HG03045 (cell line): ENCODE measurements at regions not wholly inside any gene's neighbourhood (a gene's known extent, or its start where the extent isn't known, plus 50 kb on each side); places are given as distances from the start of the nearest gene placed in this dataset.
"Not testable (repeated sequence)": the region's sequence is repeated elsewhere in the genome, so short reads cannot be mapped to it uniquely, and the experiment has no call there.

Source experiments
- ATAC-seq: cut with Tn5 transposase; IDR thresholded peaks from one replicate; pipeline ENCODE4 v1.9.1; 2021; ENCODE audit warnings: mild to moderate bottlenecking, moderate library complexity; ENCODE audit not compliant: unreplicated experiment

DNA sequence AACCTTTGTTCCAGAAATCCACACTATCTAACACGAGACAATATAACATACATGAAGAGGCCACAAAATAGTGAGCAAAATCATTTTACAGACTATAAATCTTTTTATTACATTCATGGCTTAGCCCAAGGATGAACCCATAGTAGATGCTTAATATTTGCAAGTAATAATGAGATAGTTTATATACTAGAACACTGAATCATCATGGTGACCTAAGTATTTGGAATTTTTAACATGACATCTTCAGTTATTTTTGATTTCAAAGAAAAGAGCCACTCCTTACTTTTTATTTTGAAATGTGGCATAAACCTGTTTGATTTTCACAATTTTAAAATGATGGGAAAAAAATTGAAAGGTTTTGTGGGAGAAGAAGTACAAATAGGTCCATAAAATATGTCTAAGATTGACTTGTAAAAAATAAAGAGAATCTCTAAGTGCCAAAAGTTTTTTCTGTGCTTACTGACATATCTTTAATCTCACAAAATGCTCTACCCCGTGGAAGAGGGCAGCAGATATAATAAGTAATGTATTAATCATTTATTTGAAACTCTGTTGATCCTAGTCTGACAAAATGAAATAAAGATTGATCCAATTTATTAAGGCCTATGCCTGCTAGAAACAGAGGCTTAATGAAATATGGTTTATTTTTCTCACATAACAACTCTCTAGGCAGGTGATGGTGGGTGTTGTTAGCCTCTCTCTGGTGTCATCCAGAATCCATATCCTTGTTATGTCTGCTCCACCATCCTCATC, 224.5 kb upstream of the CENPE start:
- ATAC-seq = no peak

- no peak for ATAC-seq
Observed at GRCh38 chr4:103415801-103416200, 217.7 kb upstream of the CENPE start.

- ATAC-seq = not testable (repeated sequence)
Observed at GRCh38 chr4:103412646-103413045, 214.5 kb upstream of the CENPE start.

GRCh38 chr4:103410386-103410785, 212.2 kb upstream of the CENPE start:
- no peak for ATAC-seq

DNA sequence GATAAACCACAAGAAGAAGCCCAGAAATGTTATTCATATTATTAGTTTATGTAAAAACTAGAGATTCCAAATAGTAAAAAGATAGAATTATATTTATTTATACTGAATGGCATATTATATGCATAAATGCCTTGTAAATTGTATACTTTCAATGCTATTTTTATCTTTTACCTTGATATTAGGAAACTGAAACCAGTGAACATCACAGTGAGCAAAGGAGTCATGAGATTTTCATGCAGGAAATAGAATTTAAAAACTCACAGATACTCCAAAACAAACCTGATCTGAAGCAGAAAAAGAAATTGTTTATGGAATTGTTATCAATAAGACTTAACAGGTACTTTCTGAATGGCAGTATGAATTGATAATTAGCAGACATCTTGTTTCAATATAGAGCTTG, 207.3 kb upstream of the CENPE start:
- ATAC-seq = no peak

- no peak for ATAC-seq
Observed at GRCh38 chr4:103403619-103404018, 205.5 kb upstream of the CENPE start.

DNA sequence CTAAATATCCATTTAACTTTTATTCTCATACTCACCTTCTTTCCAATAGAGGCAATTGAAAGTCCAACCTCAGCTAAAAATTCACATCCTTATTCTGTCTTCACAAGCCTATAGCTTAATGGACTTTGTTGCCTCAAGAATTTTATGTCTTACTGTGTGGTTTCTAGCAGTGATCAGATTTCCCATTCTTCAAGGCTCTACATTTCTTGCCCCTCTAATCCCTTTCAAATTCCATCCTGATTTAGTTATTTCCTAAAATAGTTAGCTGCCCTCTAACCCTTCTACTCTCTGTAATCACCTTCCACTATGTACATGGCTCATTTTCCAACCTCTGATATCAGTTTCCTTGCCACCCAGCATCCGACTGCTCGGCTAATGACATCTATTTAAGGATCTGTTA, 204.1 kb upstream of the CENPE start:
- ATAC-seq = no peak

DNA sequence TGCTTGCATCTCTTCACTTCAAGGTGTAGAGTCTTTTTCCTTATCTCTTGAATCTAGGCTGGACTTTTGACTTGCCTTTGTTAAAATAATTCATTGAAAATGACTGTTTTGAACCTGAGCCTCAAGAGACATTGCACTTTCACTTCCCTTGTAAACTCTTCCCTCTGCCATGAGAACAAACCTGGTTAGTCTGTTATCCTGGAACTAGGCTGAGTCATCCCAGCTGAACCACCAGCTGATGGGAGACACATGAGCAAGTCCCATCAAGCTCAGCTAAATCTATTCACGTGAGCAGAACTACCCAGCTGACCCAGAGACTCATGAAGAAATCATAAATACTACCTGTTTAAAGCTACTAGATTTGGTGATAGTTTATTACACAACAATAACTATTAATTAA, 202.3 kb upstream of the CENPE start:
- ATAC-seq = no peak

GRCh38 chr4:103397541-103397940, 199.4 kb upstream of the CENPE start:
- no peak for ATAC-seq

GRCh38 chr4:103387508-103388011, 189.4 kb upstream of the CENPE start:
- ATAC-seq = not testable (repeated sequence)

GRCh38 chr4:103385565-103385964, 187.4 kb upstream of the CENPE start:
- ATAC-seq = not testable (repeated sequence)

DNA sequence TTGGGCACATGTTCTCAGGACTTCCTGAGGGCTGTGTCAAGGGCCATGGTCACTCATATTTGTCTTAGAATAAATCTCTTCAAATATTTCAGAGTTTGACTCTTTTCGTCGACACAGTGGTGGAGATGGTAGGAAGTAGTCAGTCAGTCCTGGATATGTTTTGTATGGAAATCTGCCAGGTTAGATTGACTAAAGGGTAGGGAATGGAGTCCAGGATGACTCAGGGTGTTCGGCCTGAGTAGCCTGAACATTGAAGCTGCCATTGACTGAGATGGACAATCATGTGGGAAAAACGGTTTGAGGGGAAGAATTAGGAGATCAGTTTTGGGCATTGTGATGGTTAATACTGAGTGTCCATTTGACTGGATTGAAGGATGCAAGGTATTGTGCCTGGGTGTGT, 177.1 kb upstream of the CENPE start:
- no peak for ATAC-seq

DNA sequence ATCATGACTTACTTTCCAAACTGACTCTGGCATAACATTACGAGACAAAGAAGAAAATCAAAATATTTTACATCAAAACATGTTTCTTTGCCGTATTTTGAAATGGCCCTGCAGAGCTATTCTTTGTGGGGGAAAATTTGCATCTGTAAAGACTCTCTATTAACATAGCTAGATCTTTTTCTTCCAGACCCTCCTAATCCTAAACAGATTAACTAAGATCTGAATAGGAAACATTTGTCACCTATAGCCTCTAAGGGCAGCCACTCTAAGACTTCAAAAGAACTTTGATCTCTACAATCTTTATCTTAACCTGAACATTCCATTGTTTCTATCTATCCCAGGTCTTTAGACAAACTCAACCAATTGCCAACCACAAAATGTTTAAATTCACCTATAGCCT, 176.6 kb upstream of the CENPE start:
- ATAC-seq = no peak

GRCh38 chr4:103374306-103374705, 176.2 kb upstream of the CENPE start:
- no peak for ATAC-seq

DNA sequence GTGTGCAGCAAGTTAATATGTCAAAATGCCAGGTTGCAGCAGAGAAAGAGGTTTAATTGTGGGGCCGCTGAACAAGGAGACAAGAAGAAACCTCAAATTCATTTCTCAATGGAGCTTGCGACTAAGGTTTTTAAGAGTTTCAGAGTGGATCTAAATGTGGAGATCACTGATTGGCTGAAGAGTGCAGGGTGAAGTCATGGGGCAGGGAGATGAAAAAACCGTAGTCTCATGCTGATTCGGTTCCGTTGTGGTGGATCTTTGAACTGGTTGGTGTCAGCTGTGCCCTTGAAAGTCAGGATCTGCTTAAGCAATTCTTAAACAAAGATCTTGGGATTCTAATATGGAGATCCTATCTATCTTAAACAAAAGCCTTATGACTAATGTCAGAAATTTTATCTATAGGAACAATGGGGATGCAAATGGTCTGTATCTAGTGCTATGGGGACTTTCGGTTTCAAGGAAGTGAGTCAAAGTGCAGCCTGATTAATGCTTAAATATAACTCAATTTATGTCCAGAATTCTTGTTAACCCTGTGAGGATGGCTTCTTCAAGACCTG, 173.9 kb upstream of the CENPE start:
- no peak for ATAC-seq

GRCh38 chr4:103370336-103370735, 172.2 kb upstream of the CENPE start:
- no peak for ATAC-seq

- no peak for ATAC-seq
Observed at GRCh38 chr4:103365285-103365684, 167.1 kb upstream of the CENPE start.

DNA sequence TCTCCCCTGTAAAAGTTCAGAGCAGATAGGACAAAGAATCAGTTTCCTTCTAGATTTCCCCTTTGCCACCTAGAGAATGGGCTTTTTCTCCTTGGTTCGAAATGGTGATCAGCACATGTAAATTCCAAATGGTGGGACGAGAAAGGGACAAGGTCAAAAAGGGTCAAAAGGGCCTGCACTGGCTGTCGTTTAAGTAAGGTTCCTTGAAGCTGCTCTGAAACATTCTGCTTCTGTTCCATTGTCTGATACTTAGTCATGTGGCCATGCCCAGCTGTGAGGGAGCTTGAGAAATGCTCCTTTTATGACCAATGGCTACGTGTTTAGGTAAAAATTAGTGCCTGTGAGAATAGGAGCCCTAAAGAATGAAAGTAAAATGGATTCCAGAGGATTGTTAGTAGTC, 165.9 kb upstream of the CENPE start:
- no peak for ATAC-seq

DNA sequence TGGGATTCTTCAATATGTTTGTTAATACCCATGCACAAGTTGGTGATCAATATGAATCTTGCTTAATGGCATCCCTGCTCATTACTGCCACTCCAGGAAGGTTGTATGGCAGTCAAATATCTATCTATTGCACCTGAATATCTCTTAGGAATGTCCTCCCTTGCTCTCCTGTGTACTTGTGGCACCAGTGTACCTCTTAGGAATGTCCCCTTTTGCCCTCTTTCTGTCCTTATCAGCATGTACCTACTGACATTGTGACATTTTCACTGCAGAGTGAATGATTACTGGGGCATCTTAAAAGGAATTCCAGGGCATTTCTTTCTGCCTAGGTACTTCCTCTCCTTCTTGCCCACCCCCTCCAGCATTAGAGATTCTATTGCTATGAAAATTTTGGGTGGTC, 163.8 kb upstream of the CENPE start:
- no peak for ATAC-seq

- no peak for ATAC-seq
Observed at GRCh38 chr4:103359900-103360299, 161.8 kb upstream of the CENPE start.

DNA sequence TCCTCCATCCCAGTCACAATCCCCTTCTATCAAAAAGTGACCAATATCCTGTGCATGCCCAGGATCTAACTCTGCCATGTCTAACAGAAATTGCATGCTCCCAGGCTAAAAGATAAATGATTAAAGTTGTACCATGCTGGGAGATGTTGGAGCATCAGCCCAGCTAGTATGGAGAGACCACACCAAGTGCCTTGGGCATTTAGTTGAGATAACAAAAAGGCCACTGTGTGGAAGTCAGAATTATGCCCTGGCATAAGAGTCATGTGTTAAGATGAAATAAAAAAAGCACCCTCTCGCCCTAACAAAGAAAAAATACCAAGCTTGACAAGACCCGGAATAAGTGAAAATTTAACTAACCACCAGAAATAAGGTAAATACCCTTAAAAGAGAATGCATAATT, 155.9 kb upstream of the CENPE start:
- no peak for ATAC-seq

DNA sequence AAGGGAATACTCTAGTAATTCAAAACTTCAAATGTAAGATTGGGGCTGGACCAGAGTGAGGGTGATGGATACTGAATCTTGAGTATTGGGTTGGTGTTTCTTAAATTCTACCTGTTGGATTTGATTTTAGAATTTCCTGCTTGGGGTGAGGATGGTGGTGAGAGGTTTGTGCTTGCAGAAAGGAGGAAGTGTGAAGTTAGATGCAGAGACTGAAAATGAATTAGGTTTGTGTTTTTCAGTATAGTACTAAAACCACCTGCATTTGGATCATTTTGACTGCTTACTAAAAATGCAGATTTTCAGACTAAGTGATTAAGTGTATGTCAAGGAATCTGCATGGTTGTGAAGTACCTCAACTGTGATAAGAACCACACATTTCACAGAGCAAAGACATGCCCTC, 131.5 kb upstream of the CENPE start:
- ATAC-seq = no peak

- no peak for ATAC-seq
Observed at GRCh38 chr4:103324811-103325210, 126.7 kb upstream of the CENPE start.
